H1 (cell line): ENCODE measurements at regions not wholly inside any gene's neighbourhood (a gene's known extent, or its start where the extent isn't known, plus 50 kb on each side); places are given as distances from the start of the nearest gene placed in this dataset.

Experiments used
- CTCF ChIP-seq, 3 experiments: IDR thresholded peaks; 1 replicate in 2 of 3; 2 replicates in 1 of 3; pipeline versions ENCODE4 v1.5.1 to v1.6.1; 2011; ENCODE audit warnings: low read length in 3 of 3, mild to moderate bottlenecking in 3 of 3, inconsistent platforms in 2 of 3, low read depth in 1 of 3, moderate library complexity in 1 of 3; ENCODE audit not compliant: insufficient read depth in 1 of 3; ENCODE audit errors: control extremely low read depth in 1 of 3
- GABPA ChIP-seq: IDR thresholded peaks from 2 replicates; pipeline ENCODE4 v1.6.1; 2011; ENCODE audit warnings: mild to moderate bottlenecking, low read length, moderate library complexity, borderline replicate concordance; ENCODE audit not compliant: insufficient read depth
- JUND ChIP-seq: IDR thresholded peaks from 2 replicates; pipeline ENCODE4 v1.6.1; 2011; ENCODE audit warnings: mild to moderate bottlenecking, improper control_type of control experiment, low read length
- KDM5A ChIP-seq: fragments of 200-600 bp; IDR thresholded peaks from 2 replicates; pipeline ENCODE4 v1.7.1; 2012; ENCODE audit warnings: mild to moderate bottlenecking, low read length, inconsistent platforms, mixed read lengths
- SIN3A ChIP-seq, 2 experiments: IDR thresholded peaks in 1 of 2; conservative IDR thresholded peaks in 1 of 2; 2 replicates each; pipeline ENCODE4 v1.6.1; 2011 to 2012; ENCODE audit warnings: low read length in 2 of 2, improper control_type of control experiment in 1 of 2, low read depth in 1 of 2, mild to moderate bottlenecking in 1 of 2
- SP1 ChIP-seq: IDR thresholded peaks from 2 replicates; pipeline ENCODE4 v1.6.1; 2011; ENCODE audit warnings: low read depth, low read length
- YY1 ChIP-seq: IDR thresholded peaks from 2 replicates; pipeline ENCODE4 v1.6.1; 2011; ENCODE audit warnings: low read depth, mild to moderate bottlenecking, low read length
- TF ChIP-seq, protein P1 (sequence below): IDR thresholded peaks from 2 replicates; pipeline ENCODE4 v1.6.1; 2011; ENCODE audit warnings: low read length, improper control_type of control experiment

DNA sequence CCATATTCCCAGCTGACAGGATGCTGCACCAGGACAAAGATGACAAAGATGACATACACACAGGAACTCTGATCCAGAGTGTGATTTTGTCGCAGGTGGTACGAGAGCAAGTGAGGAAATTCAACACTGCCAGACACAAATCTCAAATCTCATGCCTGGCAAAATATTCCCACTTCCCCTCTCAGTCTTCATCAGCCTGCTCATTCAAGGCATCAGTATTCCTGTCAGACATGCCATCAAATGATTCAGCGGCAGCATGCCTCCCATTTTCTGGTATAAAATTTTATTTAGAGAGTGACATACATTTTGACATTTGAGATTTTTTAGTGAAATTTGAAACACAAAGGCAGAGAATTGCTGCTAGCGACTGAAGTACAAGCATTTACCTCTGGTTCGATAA, 228.1 kb upstream of the LMCD1 start:
- TF ChIP-seq, protein P1, sequence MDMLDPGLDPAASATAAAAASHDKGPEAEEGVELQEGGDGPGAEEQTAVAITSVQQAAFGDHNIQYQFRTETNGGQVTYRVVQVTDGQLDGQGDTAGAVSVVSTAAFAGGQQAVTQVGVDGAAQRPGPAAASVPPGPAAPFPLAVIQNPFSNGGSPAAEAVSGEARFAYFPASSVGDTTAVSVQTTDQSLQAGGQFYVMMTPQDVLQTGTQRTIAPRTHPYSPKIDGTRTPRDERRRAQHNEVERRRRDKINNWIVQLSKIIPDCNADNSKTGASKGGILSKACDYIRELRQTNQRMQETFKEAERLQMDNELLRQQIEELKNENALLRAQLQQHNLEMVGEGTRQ, result no peak
- TF ChIP-seq CTCF (IDR thresholded peaks at IDR 0.05; ENCODE audit: control extremely low read depth in 1 of 3, insufficient read depth in 1 of 3, low read depth in 1 of 3, low read length in 3 of 3) (no peak), KDM5A (no peak), YY1 (no peak), GABPA (no peak), SIN3A (conservative IDR thresholded peaks at IDR 0.05 in 1 of 2, IDR thresholded peaks at IDR 0.05 in 1 of 2; ENCODE audit: low read depth in 1 of 2, low read length in 2 of 2) (no peak), SP1 (no peak), JUND (no peak)
